ENCODE measurements at regions not wholly inside any gene's neighbourhood (a gene's known extent, or its start where the extent isn't known, plus 50 kb on each side); places are given as distances from the start of the nearest gene placed in this dataset.

DNA sequence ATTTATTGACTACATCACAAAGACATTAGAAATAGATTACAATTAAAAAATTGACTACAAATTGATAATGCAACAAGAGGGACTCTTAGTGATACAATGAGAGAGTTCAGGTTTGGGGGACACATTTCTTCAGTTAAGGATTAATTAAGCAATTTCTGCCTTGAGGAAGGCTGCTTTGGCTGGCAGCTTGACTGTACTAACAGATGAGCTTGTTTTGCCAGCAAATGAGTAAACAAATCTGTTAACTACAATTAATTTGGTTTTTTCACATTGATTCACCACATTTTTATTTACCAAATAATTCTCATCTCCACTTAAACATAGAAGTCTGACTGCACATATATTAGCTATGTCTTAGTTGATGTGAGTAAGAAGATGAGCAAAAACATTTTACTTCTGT is 183.6 kb upstream of the ZNF385D start (continued):
- TF ChIP-seq NPAS2 (CRISPR knock-in tag; IDR thresholded peaks at IDR 0.05; ENCODE audit: borderline replicate concordance) (no peak), HEYL (CRISPR knock-in tag; IDR thresholded peaks at IDR 0.05) (no peak), FOSB (CRISPR knock-in tag; IDR thresholded peaks at IDR 0.05) (no peak), MAZ (IDR thresholded peaks at IDR 0.05; ENCODE audit: borderline replicate concordance, low read depth, low read length) (no peak), CHD4 (IDR thresholded peaks at IDR 0.05; ENCODE audit: borderline replicate concordance) (no peak), ESRRA (IDR thresholded peaks at IDR 0.05; ENCODE audit: borderline replicate concordance, low read length) (no peak)
- TF ChIP-seq, protein P1, sequence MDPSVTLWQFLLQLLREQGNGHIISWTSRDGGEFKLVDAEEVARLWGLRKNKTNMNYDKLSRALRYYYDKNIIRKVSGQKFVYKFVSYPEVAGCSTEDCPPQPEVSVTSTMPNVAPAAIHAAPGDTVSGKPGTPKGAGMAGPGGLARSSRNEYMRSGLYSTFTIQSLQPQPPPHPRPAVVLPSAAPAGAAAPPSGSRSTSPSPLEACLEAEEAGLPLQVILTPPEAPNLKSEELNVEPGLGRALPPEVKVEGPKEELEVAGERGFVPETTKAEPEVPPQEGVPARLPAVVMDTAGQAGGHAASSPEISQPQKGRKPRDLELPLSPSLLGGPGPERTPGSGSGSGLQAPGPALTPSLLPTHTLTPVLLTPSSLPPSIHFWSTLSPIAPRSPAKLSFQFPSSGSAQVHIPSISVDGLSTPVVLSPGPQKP (IDR thresholded peaks at IDR 0.05; ENCODE audit: low read depth, low read length): no peak

DNA sequence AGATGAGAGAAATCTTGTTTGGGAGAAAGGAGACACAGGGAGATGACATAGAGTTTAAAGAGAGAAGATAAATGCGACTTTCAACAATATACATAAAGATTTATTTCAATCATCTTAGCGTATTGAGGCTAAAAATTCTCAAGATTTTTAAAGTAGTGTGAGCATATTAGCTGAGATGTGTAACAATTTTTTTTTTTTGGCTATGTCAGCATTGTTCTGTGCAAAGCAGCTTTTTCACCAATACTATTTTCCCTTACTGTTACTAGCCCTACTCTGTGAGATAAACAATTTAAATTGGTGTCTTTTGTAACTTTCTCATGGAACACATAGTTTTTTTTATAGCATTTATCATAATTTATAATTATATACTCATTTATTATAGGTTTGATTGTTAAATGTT is 185.2 kb upstream of the ZNF385D start:
- TF ChIP-seq, protein P2, sequence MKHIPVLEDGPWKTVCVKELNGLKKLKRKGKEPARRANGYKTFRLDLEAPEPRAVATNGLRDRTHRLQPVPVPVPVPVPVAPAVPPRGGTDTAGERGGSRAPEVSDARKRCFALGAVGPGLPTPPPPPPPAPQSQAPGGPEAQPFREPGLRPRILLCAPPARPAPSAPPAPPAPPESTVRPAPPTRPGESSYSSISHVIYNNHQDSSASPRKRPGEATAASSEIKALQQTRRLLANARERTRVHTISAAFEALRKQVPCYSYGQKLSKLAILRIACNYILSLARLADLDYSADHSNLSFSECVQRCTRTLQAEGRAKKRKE (CRISPR knock-in tag; IDR thresholded peaks at IDR 0.05; ENCODE audit: low read depth): no peak
- TF ChIP-seq HOXA7 (CRISPR knock-in tag; IDR thresholded peaks at IDR 0.05): no peak
- TF ChIP-seq CBX2 (IDR thresholded peaks at IDR 0.05; ENCODE audit: borderline replicate concordance, low read depth): no peak
- no peak for TF ChIP-seq NFE2L2 (conservative IDR thresholded peaks at IDR 0.05; ENCODE audit: low read length)
- TF ChIP-seq POLR2AphosphoS2 (conservative IDR thresholded peaks at IDR 0.05; ENCODE audit: low read length): no peak
- TF ChIP-seq, protein P3, sequence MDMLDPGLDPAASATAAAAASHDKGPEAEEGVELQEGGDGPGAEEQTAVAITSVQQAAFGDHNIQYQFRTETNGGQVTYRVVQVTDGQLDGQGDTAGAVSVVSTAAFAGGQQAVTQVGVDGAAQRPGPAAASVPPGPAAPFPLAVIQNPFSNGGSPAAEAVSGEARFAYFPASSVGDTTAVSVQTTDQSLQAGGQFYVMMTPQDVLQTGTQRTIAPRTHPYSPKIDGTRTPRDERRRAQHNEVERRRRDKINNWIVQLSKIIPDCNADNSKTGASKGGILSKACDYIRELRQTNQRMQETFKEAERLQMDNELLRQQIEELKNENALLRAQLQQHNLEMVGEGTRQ (IDR thresholded peaks at IDR 0.05): no peak
- TF ChIP-seq NR3C1 (IDR thresholded peaks at IDR 0.05): no peak
- no peak for TF ChIP-seq KDM5A (IDR thresholded peaks at IDR 0.05)
- TF ChIP-seq, protein P4, sequence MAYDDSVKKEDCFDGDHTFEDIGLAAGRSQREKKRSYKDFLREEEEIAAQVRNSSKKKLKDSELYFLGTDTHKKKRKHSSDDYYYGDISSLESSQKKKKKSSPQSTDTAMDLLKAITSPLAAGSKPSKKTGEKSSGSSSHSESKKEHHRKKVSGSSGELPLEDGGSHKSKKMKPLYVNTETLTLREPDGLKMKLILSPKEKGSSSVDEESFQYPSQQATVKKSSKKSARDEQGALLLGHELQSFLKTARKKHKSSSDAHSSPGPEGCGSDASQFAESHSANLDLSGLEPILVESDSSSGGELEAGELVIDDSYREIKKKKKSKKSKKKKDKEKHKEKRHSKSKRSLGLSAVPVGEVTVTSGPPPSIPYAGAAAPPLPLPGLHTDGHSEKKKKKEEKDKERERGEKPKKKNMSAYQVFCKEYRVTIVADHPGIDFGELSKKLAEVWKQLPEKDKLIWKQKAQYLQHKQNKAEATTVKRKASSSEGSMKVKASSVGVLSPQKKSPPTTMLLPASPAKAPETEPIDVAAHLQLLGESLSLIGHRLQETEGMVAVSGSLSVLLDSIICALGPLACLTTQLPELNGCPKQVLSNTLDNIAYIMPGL (CRISPR knock-in tag; IDR thresholded peaks at IDR 0.05; ENCODE audit: borderline replicate concordance): no peak
- no peak for TF ChIP-seq HDAC2 (IDR thresholded peaks at IDR 0.05)
- TF ChIP-seq ZFP36 (IDR thresholded peaks at IDR 0.05; ENCODE audit: borderline replicate concordance, partially characterized antibody): no peak
- ChIA-PET CTCF (no interaction called here), POLR2A (no interaction called here)
- Histone ChIP-seq H3K9me3 (no peaks in the 10 kb centered on the region), H3K4me3 (no peak overlapping the region), H3K27ac (no peak overlapping the region), H3K4me2 (no peak overlapping the region), H3K4me1 (no peaks in the 10 kb centered on the region)
- no peak for DNase-seq (ENCODE audit: low read depth in 1 of 2, low spot score in 1 of 2)
- FAIRE-seq: no peak
- WGBS (ENCODE audit: missing lambda C conversion rate): 0% methylated on average over 2 of the region's 2 CpGs
- no peak for ATAC-seq

DNA sequence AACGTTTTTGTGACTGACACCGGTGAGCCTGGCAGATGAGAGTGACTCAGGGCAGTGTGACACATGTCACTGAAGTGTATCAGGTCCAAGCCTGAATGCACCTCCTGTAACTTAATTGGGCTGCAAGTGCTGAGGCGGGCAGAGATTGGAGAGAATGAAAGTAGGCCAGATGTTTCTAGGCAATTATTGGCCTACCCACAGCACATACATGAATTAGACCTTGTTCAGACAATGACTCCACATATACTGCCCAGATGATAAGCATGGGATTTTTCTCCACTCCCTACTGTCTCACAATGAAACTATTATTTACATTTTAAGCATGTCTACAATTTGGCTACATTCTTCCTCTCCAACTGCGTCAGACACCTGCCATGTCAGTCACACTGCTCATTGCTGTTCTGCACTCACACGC is 187.3 kb upstream of the ZNF385D start:
- Histone ChIP-seq H3K4me3 (no peak overlapping the region), H3K4me2 (no peak overlapping the region), H3K27ac (no peak overlapping the region), H3K4me1 (no peaks in the 10 kb centered on the region), H3K9me3 (no peaks in the 10 kb centered on the region)
- no peak for FAIRE-seq
- DNase-seq (ENCODE audit: low read depth in 1 of 2, low spot score in 1 of 2): no peak
- no peak for TF ChIP-seq FOXS1 (CRISPR knock-in tag; IDR thresholded peaks at IDR 0.05)
- ChIA-PET CTCF (no interaction called here), POLR2A (no interaction called here)
- no peak for ATAC-seq
- WGBS (ENCODE audit: missing lambda C conversion rate): 27% methylated on average over 5 of the region's 5 CpGs
